ENCODE measurements at regions not wholly inside any gene's neighbourhood (a gene's known extent, or its start where the extent isn't known, plus 50 kb on each side); places are given as distances from the start of the nearest gene placed in this dataset.

GRCh38 chr2:4247791-4248190 lies 544.4 kb downstream of the DCDC2C start:
- no peak for TF ChIP-seq POLR2AphosphoS5 (IDR thresholded peaks at IDR 0.05; ENCODE audit: low read depth, low read length)
- TF ChIP-seq, protein P1, sequence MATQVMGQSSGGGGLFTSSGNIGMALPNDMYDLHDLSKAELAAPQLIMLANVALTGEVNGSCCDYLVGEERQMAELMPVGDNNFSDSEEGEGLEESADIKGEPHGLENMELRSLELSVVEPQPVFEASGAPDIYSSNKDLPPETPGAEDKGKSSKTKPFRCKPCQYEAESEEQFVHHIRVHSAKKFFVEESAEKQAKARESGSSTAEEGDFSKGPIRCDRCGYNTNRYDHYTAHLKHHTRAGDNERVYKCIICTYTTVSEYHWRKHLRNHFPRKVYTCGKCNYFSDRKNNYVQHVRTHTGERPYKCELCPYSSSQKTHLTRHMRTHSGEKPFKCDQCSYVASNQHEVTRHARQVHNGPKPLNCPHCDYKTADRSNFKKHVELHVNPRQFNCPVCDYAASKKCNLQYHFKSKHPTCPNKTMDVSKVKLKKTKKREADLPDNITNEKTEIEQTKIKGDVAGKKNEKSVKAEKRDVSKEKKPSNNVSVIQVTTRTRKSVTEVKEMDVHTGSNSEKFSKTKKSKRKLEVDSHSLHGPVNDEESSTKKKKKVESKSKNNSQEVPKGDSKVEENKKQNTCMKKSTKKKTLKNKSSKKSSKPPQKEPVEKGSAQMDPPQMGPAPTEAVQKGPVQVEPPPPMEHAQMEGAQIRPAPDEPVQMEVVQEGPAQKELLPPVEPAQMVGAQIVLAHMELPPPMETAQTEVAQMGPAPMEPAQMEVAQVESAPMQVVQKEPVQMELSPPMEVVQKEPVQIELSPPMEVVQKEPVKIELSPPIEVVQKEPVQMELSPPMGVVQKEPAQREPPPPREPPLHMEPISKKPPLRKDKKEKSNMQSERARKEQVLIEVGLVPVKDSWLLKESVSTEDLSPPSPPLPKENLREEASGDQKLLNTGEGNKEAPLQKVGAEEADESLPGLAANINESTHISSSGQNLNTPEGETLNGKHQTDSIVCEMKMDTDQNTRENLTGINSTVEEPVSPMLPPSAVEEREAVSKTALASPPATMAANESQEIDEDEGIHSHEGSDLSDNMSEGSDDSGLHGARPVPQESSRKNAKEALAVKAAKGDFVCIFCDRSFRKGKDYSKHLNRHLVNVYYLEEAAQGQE (IDR thresholded peaks at IDR 0.05; ENCODE audit: insufficient read depth in 1 of 2, low read depth in 2 of 2, low read length in 2 of 2): no peak
- TF ChIP-seq SIN3A (IDR thresholded peaks at IDR 0.05; ENCODE audit: borderline replicate concordance, insufficient read depth, low read length): no peak
- no peak for TF ChIP-seq FOXP2 (optimal IDR thresholded peaks at IDR 0.05; ENCODE audit: borderline replicate concordance, extremely low read depth, extremely low read length, insufficient read depth)
- TF ChIP-seq TAF1 (IDR thresholded peaks at IDR 0.05; ENCODE audit: borderline replicate concordance, insufficient read depth, low read length): no peak

- TF ChIP-seq TAF1 (IDR thresholded peaks at IDR 0.05; ENCODE audit: borderline replicate concordance, insufficient read depth, low read length) (no peak), FOXP2 (optimal IDR thresholded peaks at IDR 0.05; ENCODE audit: borderline replicate concordance, extremely low read depth, extremely low read length, insufficient read depth) (no peak), POLR2AphosphoS5 (IDR thresholded peaks at IDR 0.05; ENCODE audit: low read depth, low read length) (no peak), SIN3A (IDR thresholded peaks at IDR 0.05; ENCODE audit: borderline replicate concordance, insufficient read depth, low read length) (no peak)
- TF ChIP-seq, protein P1 (IDR thresholded peaks at IDR 0.05; ENCODE audit: insufficient read depth in 1 of 2, low read depth in 2 of 2, low read length in 2 of 2): no peak
These were observed 552.1 kb downstream of the DCDC2C start for GRCh38 chr2:4255491-4255890.

GRCh38 chr2:4256351-4256750 lies 553.0 kb downstream of the DCDC2C start:
- TF ChIP-seq, protein P1 (IDR thresholded peaks at IDR 0.05; ENCODE audit: insufficient read depth in 1 of 2, low read depth in 2 of 2, low read length in 2 of 2): no peak
- TF ChIP-seq TAF1 (IDR thresholded peaks at IDR 0.05; ENCODE audit: borderline replicate concordance, insufficient read depth, low read length): no peak
- TF ChIP-seq FOXP2 (optimal IDR thresholded peaks at IDR 0.05; ENCODE audit: borderline replicate concordance, extremely low read depth, extremely low read length, insufficient read depth): no peak
- TF ChIP-seq SIN3A (IDR thresholded peaks at IDR 0.05; ENCODE audit: borderline replicate concordance, insufficient read depth, low read length): no peak
- no peak for TF ChIP-seq POLR2AphosphoS5 (IDR thresholded peaks at IDR 0.05; ENCODE audit: low read depth, low read length)

DNA sequence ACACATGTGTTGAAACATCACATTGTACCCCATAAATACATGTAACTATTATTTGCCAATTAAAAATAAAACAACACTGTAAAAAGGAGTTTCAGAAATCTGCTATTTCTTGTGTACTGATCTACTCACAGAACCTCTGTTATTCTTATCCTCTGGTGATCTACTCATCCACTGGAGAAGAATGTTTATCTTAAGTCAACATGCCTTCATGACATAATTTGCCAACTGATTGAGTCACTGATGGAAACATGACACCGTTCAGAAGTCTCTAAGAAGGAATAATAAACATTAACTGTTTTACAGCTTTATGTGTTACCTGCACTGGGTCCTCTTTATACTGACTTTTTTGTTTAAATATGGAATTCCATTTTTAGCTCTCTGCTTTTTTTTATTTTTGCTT lies 555.2 kb downstream of the DCDC2C start:
- TF ChIP-seq POLR2AphosphoS5 (IDR thresholded peaks at IDR 0.05; ENCODE audit: low read depth, low read length) (no peak), SIN3A (IDR thresholded peaks at IDR 0.05; ENCODE audit: borderline replicate concordance, insufficient read depth, low read length) (no peak), FOXP2 (optimal IDR thresholded peaks at IDR 0.05; ENCODE audit: borderline replicate concordance, extremely low read depth, extremely low read length, insufficient read depth) (no peak), TAF1 (IDR thresholded peaks at IDR 0.05; ENCODE audit: borderline replicate concordance, insufficient read depth, low read length) (no peak)
- TF ChIP-seq, protein P1 (IDR thresholded peaks at IDR 0.05; ENCODE audit: insufficient read depth in 1 of 2, low read depth in 2 of 2, low read length in 2 of 2): no peak

DNA sequence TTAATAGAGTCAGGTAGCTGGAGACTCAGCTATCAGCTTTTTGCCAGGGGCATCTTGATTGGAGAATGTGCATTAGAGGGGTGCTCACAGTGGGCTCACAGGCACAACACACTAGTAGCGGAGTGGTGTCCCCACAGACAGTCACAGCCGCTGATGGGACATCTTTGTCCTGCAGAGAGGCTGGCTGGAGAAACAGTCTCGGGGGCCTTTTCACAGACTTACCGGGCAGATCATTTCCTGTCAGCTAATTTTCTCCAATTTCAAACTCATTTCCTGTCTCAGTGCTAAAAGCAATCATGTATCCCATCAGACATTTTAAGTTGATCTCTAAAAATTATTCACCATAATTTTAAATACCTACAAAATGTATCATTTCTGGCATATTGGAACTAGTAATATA lies 562.6 kb downstream of the DCDC2C start:
- TF ChIP-seq POLR2AphosphoS5 (IDR thresholded peaks at IDR 0.05; ENCODE audit: low read depth, low read length) (no peak), FOXP2 (optimal IDR thresholded peaks at IDR 0.05; ENCODE audit: borderline replicate concordance, extremely low read depth, extremely low read length, insufficient read depth) (no peak), SIN3A (IDR thresholded peaks at IDR 0.05; ENCODE audit: borderline replicate concordance, insufficient read depth, low read length) (no peak), TAF1 (IDR thresholded peaks at IDR 0.05; ENCODE audit: borderline replicate concordance, insufficient read depth, low read length) (no peak)
- TF ChIP-seq, protein P1 (IDR thresholded peaks at IDR 0.05; ENCODE audit: insufficient read depth in 1 of 2, low read depth in 2 of 2, low read length in 2 of 2): no peak
